Keratinocyte (primary cell): ENCODE measurements at regions not wholly inside any gene's neighbourhood (a gene's known extent, or its start where the extent isn't known, plus 50 kb on each side); places are given as distances from the start of the nearest gene placed in this dataset.

Source experiments
- DNase-seq: peaks from one replicate; pipeline ENCODE4 v3.0.0-alpha.2; 2011; ENCODE audit warnings: low read depth, missing footprints, low spot score
- FAIRE-seq: peaks from 2 replicates; lab custom pipeline; 2011; peaks lifted over from hg19 to GRCh38; lab: Jason Lieb, UNC
- H2AFZ ChIP-seq: 2 replicates; pipeline ENCODE4 v1.6.0; 2012; ENCODE audit warnings: low read length, control low read depth, inconsistent platforms; ENCODE audit not compliant: control insufficient read depth
- H3K27ac ChIP-seq: 2 replicates; pipeline ENCODE4 v1.5.1; 2011; ENCODE audit warnings: low read length; ENCODE audit not compliant: control insufficient read depth, insufficient read depth
- H3K27me3 ChIP-seq: 3 replicates; pipeline ENCODE4 v1.6.0; 2011; ENCODE audit warnings: low read length; ENCODE audit not compliant: control insufficient read depth, insufficient read depth; ENCODE audit errors: extremely low read depth
- H3K36me3 ChIP-seq, 2 experiments: 2 replicates in 1 of 2; 3 replicates in 1 of 2; pipeline ENCODE4 v1.5.1; 2011; ENCODE audit warnings: low read length in 2 of 2, mild to moderate bottlenecking in 1 of 2; ENCODE audit not compliant: control insufficient read depth in 2 of 2, insufficient read depth in 2 of 2; ENCODE audit errors: extremely low read depth in 1 of 2
- H3K4me1 ChIP-seq: 3 replicates; pipeline ENCODE4 v1.5.1; 2011; ENCODE audit warnings: low read length; ENCODE audit not compliant: control insufficient read depth, insufficient read depth; ENCODE audit errors: extremely low read depth
- H3K4me2 ChIP-seq: 3 replicates; pipeline ENCODE4 v1.6.0; 2011; ENCODE audit warnings: low read depth, low read length; ENCODE audit not compliant: control insufficient read depth, insufficient read depth; ENCODE audit errors: extremely low read depth
- H3K4me3 ChIP-seq, 3 experiments: fragments of 200-600 bp in 1 of 3; sonication (generic) in 1 of 3; 2 replicates in 2 of 3; 3 replicates in 1 of 3; pipeline ENCODE4 v1.5.1; 2011 to 2016; ENCODE audit warnings: low read length in 3 of 3, mild to moderate bottlenecking in 3 of 3, control low read depth in 2 of 3, inconsistent platforms in 1 of 3, low read depth in 1 of 3, mixed read lengths in 1 of 3, mixed run types in 1 of 3, moderate library complexity in 1 of 3; ENCODE audit not compliant: control insufficient read depth in 2 of 3, insufficient read depth in 2 of 3; ENCODE audit errors: extremely low read depth in 1 of 3
- H3K79me2 ChIP-seq: 2 replicates; pipeline ENCODE4 v1.6.0; 2012; ENCODE audit warnings: low read length; ENCODE audit not compliant: control insufficient read depth, insufficient read depth
- H3K9ac ChIP-seq: 3 replicates; pipeline ENCODE4 v1.6.0; 2011; ENCODE audit warnings: low read length; ENCODE audit not compliant: control insufficient read depth, insufficient read depth; ENCODE audit errors: extremely low read depth
- H3K9me1 ChIP-seq: 3 replicates; pipeline ENCODE4 v1.6.0; 2011; ENCODE audit warnings: low read length; ENCODE audit not compliant: control insufficient read depth, insufficient read depth; ENCODE audit errors: extremely low read depth
- H3K9me3 ChIP-seq: 2 replicates; pipeline ENCODE4 v1.5.1; 2012; ENCODE audit warnings: low read depth, low read length; ENCODE audit not compliant: control insufficient read depth
- H4K20me1 ChIP-seq: 3 replicates; pipeline ENCODE4 v1.6.0; 2011; ENCODE audit warnings: low read length; ENCODE audit not compliant: control insufficient read depth, insufficient read depth; ENCODE audit errors: extremely low read depth
- EZH2 ChIP-seq: IDR thresholded peaks from one replicate; pipeline ENCODE4 v1.6.1; 2012; ENCODE audit warnings: inconsistent platforms, mild to moderate bottlenecking, low read length, moderate library complexity
- dilution Hi-C: fragments of 300-500 bp; cut with MboI; formaldehyde crosslinking; loops from one replicate; pipeline ENCODE4 v1.7.0; 2020; ENCODE audit warnings: low sequenced_read_pairs; ENCODE audit not compliant: extremely low pct_ligation_motif_present
- TF ChIP-seq, protein P1 (sequence below), 3 experiments: IDR thresholded peaks in 1 of 3; conservative IDR thresholded peaks in 1 of 3; optimal IDR thresholded peaks in 1 of 3; 2 replicates in 2 of 3; 3 replicates in 1 of 3; pipeline versions ENCODE3 to v1.5.1; 2011; ENCODE audit warnings: low read length in 3 of 3, mild to moderate bottlenecking in 3 of 3, moderate library complexity in 2 of 3, control low read depth in 1 of 3, inconsistent platforms in 1 of 3; ENCODE audit not compliant: insufficient read depth in 2 of 3; ENCODE audit errors: extremely low read depth in 1 of 3

DNA sequence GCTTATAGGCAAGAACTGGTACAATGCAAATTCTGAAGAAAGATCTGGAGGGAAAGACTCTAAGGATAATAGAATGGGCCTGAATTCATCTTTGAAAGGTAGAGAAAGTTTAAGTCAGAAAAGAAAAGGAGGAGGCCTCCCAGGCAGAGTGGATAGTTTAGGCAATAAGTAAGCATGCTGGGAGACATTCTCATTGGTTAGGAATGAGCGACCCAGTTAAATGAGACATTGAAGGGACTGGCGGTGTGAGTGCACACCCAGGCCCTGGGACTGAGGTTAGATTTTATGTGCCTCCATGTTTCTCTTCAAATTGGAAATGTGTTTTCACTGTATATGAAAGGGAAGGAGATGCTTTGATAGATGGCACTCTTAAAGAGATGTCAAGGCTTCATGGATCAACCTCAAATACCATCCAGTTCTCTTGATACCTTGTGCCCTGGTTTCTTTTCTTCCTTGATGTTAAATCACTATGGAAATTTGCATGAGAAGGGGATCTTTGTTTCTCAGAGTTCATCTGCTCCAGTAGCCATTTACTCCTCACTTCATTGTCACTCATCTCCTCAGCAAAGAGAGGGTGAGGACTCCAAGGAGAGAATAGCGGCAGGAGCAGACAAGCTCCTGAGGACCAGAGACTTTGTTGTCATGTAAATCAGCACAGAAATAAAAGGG lies 584.2 kb upstream of the INTU start:
- no peak for FAIRE-seq

DNA sequence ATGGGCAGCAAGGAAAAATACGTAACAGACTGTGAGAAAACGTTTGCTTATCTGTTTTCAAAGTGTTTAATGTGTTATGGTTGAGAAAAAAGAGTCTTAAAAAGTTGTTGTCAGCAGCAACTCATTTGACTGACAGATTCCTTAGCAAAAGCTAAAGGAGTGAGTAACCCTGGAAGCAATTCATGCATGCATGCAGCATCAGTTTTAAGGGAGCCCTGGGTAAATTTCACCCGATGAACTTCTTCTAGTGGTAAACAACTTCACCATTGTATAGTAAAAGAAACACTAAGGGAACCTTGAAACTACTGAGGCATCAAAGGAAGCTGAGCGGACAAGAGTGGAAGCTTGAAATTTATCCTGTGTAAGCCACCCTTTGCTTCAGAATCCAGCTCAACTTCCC lies 583.2 kb upstream of the INTU start:
- Histone ChIP-seq H3K9me3 (no peaks in the 10 kb centered on the region), H3K9me1 (no peaks in the 10 kb centered on the region), H3K79me2 (no peaks in the 10 kb centered on the region), H3K27me3 (no peaks in the 10 kb centered on the region), H3K9ac (no peak overlapping the region), H3K27ac (no peak overlapping the region), H3K4me3 (no peak overlapping the region), H3K4me1 (peaks cover 6% of the 10 kb centered on the region), H3K36me3 (no peaks in the 10 kb centered on the region), H3K4me2 (no peak overlapping the region), H2AFZ (no peak overlapping the region), H4K20me1 (no peaks in the 10 kb centered on the region)
- dilution Hi-C loops: no loop called here
- TF ChIP-seq, protein P1, sequence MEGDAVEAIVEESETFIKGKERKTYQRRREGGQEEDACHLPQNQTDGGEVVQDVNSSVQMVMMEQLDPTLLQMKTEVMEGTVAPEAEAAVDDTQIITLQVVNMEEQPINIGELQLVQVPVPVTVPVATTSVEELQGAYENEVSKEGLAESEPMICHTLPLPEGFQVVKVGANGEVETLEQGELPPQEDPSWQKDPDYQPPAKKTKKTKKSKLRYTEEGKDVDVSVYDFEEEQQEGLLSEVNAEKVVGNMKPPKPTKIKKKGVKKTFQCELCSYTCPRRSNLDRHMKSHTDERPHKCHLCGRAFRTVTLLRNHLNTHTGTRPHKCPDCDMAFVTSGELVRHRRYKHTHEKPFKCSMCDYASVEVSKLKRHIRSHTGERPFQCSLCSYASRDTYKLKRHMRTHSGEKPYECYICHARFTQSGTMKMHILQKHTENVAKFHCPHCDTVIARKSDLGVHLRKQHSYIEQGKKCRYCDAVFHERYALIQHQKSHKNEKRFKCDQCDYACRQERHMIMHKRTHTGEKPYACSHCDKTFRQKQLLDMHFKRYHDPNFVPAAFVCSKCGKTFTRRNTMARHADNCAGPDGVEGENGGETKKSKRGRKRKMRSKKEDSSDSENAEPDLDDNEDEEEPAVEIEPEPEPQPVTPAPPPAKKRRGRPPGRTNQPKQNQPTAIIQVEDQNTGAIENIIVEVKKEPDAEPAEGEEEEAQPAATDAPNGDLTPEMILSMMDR (optimal IDR thresholded peaks at IDR 0.05 in 1 of 3, IDR thresholded peaks at IDR 0.05 in 1 of 3, conservative IDR thresholded peaks at IDR 0.05 in 1 of 3; ENCODE audit: extremely low read depth in 1 of 3, insufficient read depth in 2 of 3, low read length in 3 of 3): no peak
- TF ChIP-seq EZH2: no peak
- DNase-seq (no peak), FAIRE-seq (no peak)

More for the DNA sequence above, 584.2 kb upstream of the INTU start:
- H4K20me1 ChIP-seq: no peaks in the 10 kb centered on the region
- H3K9ac ChIP-seq: no peak overlapping the region
- dilution Hi-C loops: no loop called here
- H3K79me2 ChIP-seq: no peaks in the 10 kb centered on the region
- no peaks in the 10 kb centered on the region for H3K9me1 ChIP-seq
- no peak overlapping the region for H3K27ac ChIP-seq
- no peaks in the 10 kb centered on the region for H3K36me3 ChIP-seq
- no peak overlapping the region for H3K4me3 ChIP-seq
- DNase-seq: no peak
- H3K9me3 ChIP-seq: no peaks in the 10 kb centered on the region
- no peaks in the 10 kb centered on the region for H3K27me3 ChIP-seq
- no peak for TF ChIP-seq EZH2
- TF ChIP-seq, protein P1 (optimal IDR thresholded peaks at IDR 0.05 in 1 of 3, IDR thresholded peaks at IDR 0.05 in 1 of 3, conservative IDR thresholded peaks at IDR 0.05 in 1 of 3; ENCODE audit: extremely low read depth in 1 of 3, insufficient read depth in 2 of 3, low read length in 3 of 3): no peak
- H3K4me2 ChIP-seq: no peak overlapping the region
- H2AFZ ChIP-seq: no peak overlapping the region
- H3K4me1 ChIP-seq: peaks cover 6% of the 10 kb centered on the region
